WTC11 (cell line): ENCODE measurements at regions not wholly inside any gene's neighbourhood (a gene's known extent, or its start where the extent isn't known, plus 50 kb on each side); places are given as distances from the start of the nearest gene placed in this dataset.

Experiments used
- ATF3 ChIP-seq: sonication (generic); formaldehyde crosslinking; conservative IDR thresholded peaks from 2 replicates; pipeline ENCODE4 v1.8.1; 2022; ENCODE audit warnings: mild to moderate bottlenecking, missing genetic modification reagents
- ATF6 ChIP-seq: sonication (generic); formaldehyde crosslinking; IDR thresholded peaks from 2 replicates; pipeline ENCODE4 v1.8.1; 2023; ENCODE audit warnings: mild to moderate bottlenecking, missing genetic modification reagents
- CREB1 ChIP-seq: sonication (generic); formaldehyde crosslinking; IDR thresholded peaks from 2 replicates; pipeline ENCODE4 v1.8.0; 2023; ENCODE audit warnings: mild to moderate bottlenecking, missing genetic modification reagents
- CTCF ChIP-seq: fragments of 200-600 bp; IDR thresholded peaks from 2 replicates; pipeline ENCODE4 v1.8.0; 2022; ENCODE audit warnings: antibody characterized with exemption
- EMX1 ChIP-seq: fragments of 250-450 bp; sonication (Bioruptor Pico); IDR thresholded peaks from 2 replicates; pipeline ENCODE4 v1.8.0; 2021; ENCODE audit warnings: mild to moderate bottlenecking
- TP53 ChIP-seq: sonication (generic); formaldehyde crosslinking; IDR thresholded peaks from 2 replicates; pipeline ENCODE4 v1.8.1; 2023; ENCODE audit warnings: mild to moderate bottlenecking, missing genetic modification reagents

DNA sequence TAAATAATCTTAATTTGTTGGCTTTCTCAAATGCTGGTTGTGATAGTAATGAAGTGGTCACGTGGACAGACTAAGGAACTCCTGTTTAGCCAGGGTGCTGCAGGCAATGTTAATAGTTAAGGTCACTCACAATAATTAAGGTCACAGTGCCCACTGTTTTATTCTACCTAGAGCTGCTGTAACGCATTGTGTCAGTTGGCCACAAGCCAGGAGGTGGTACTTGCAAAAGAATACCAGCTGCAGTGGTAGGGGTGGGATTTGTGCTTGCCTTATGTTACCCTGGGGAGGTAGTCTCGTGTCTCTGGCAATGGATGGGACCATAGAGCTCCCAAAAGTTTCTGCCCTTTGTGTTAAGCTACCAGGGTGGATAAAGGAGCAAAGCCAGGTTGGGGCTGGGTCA lies 969.1 kb upstream of the CDH8 start:
- TF ChIP-seq TP53 (CRISPR knock-in tag) (no peak), CTCF (no peak), ATF3 (CRISPR knock-in tag) (no peak), EMX1 (CRISPR knock-in tag) (no peak), ATF6 (CRISPR knock-in tag) (no peak), CREB1 (no peak)
